Activated CD4-positive, alpha-beta T cell treated with anti-CD3 and anti-CD28 coated beads for 24 hours (primary cell): ENCODE measurements at regions not wholly inside any gene's neighbourhood (a gene's known extent, or its start where the extent isn't known, plus 50 kb on each side); places are given as distances from the start of the nearest gene placed in this dataset.

ENCODE experiments used
- DNase-seq, 2 donors: peaks; one replicate each; pipeline ENCODE4 v3.0.0-alpha.2; 2020; ENCODE audit warnings: low read depth in 2 of 2

DNA sequence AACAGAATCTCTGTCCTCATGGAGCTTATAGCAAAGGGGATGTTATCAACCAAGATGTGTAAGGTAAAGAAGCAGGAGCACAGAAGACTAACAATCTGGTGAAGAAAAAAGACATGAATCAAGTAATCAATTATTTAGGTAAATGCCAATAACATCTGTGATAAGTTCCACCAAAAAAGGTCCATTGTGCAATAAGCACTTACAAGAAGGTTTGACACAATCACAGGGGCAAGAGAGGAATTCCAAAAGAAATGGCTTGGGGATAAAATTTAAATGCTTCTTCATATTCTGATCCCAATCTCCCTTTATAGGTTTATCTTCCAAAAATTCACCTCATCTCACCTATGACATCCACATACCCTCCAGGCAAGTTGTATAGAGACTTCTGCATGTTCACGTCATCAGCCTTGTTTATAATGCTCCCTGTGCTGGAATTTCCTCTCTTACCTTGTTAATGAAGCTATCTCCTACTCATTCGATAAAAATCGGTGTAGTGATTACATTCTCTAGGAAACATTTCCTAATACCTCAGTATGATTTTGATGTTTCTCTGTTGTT, 53.6 kb upstream of the DPT start:
- no peak for DNase-seq

DNA sequence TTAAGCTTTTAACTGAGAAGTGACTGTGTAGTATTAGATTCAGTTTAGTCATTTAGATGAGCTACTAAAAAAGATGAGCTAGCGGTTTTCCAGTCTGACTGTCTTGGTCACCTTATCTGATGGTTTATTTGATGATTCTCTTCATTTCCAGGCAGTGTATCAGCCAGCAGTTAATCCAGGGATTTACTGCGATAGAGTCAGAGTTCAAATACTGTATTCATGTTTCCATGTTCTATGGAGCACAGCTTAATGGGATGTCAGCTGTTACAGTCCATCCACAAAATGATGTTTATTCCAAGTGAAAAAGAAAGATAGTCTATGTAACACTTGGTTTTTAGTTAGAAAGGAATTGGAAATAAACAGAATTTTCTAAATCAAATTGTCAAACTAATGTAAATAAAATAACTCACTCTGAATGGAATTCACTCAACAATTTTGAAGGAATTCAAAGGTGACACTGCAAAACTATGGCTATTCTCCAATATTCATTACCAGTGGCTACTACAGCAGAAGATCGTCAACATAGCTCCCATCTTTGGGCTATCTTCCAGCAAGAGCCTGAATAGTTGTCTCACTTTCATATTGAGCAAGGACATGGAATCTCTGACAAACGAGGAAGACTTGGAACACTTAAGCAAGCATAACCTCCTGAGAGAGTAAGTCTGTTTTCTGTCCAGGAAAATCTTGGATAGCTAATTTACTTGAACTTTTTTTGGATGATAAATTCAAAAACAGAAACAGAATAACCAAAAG, 54.6 kb upstream of the DPT start:
- no peak for DNase-seq

DNA sequence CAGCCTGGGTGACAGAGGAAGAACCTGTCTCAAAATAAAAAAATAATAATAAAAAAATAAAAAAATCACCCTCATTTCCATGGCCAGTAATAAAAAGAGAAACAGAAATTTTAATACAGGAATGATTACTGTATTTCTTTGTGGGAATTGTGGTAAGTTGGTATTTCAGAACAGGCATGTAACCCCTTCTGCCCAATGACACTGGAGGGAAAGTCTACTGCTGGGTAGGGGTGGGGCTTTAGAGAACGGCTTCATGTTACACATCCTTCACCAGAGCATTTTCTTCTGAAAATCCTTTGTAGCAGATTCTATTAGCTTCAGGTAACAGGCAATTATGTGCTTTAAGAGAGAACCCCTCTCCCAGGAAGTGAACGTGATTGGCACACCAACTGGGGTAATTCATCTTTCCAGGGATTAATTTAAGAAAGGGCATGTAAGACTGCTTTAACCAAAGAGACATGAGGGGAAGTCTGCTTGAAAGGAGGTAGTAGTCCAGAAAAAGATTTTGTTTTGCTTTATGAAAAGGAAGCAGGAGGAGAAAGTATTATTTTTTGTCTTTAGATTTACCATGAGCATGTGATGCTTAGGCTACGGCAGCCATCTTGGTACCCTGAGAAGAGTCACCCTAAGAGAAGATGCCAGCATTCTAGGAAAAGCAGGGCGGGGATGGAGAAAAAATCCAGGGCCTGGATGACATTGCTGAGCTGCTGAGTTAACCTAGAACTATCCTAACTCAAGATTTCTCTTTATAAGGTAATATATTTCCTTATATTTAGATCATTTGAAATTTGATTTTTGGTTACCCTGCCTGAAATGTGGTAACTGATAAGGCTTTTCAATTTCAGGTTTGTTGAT, 57.7 kb upstream of the DPT start:
- DNase-seq = no peak

DNA sequence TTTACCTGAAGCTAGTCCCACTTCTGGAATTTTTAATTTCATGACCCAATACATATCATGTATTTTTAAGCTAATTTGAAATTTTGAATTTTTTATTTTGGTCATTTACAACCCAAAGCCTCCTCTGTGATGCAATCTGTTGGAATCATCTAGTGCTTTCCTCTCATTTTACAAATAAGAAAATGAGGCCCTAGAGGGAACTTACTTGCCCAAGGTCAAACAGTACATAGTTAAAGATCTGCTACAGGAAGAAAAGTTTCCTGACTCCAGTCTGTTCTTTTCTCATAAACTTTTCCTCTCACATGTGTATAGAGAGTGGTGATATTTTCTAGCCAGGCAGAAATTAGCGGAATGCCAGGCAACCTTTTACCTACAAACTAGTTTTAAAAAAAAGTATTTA, 59.3 kb upstream of the DPT start:
- DNase-seq = no peak

DNA sequence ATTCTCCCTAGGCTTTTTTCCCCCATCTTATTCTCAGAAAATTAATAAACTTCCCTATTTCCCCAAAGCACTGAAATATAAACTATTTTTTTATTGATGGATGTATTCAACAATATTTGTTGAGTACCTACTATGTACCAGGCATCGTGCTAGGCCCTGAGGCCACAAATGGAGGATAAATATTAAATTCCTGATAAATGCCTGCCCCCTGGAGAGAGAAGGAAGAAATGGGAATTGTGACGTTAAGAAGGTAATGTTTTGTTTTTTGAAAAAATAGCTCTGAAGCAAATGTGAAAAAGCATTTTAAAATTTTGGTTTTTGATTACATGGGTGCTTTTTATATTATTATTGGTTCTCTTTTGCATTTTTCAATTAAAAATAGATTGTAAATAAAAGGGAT, 60.5 kb upstream of the DPT start:
- DNase-seq = no peak

DNA sequence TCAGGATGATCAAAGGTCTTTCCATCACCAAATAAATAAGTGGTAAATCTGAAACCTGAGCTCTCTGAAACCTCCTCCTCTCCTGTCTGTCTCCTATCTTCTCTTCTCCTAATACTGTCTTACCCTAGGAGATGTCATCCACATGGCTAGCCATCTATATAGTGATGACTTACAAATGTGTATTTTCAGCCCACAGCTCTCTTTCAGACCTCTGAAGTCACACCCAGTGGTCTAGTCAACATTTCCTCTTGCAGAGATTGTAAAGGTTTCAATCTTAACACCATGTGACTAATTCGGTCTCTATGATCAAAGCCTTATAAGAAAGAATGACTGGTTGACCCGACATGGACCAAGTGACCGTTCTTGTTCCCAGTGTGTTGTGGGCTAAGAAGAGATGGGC, 63.1 kb upstream of the DPT start:
- DNase-seq = no peak

DNA sequence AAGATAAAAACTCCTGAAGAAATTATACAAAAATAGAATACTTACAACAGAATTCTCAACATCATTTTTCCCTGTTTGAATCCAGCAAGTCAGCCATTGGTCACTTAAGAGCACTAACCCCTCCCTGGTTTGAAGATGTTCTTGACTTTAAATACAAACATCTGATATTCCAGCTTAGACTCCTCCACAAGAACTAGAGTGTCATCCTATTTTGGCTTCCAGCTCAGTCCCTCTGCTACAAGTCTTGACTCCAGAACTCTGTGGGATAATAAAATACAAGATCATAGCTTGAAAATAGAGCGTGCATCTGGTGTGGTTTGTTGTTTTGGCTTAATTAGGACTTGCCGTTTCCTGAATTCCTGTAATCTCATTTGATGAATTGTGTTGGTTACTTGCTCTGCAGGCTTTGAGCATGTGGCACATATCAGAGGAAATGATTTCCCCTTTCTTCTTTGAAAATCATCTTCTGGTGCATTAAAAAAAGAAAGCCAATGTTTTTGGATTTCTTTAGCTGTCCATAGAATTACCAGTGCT, 63.7 kb upstream of the DPT start:
- DNase-seq = no peak

DNA sequence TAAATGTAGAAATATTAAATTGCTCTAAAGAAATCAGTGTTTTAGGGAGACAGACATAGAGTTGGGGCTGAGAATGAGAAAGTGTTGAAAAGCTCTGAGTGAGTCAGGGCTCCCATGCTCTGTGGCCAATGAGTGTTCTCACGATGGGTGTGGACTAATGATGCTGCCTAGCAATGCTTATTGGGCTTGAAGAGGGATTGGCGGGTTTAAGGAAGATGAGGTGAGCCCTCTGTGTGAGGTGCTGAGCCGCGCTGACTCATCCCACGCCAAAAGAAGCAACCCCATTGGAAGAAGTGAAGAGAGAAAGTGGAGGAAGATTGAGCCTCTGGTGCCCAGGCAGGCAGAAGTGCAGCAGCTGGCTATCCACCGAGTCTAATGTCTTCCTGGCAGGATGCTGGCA, 65.1 kb upstream of the DPT start:
- DNase-seq = no peak

DNA sequence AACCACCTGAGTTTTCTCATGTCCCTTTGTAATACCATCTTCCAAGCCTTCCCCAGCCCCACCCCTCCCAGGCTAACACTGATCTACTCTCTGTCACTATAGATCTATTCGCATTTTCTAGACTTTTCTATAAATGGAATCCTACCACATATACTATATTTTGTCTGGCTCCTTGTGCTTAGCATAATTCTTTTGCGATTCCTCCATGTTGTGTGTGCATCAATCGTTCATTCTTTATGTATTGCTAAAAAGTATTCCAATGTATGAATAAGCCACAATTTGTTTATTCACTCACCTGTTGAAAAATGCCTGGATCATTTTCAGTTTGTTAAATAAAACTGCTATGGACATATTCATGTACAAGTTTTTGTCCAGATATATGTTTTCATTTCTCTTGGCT, 66.7 kb upstream of the DPT start:
- DNase-seq = no peak

DNA sequence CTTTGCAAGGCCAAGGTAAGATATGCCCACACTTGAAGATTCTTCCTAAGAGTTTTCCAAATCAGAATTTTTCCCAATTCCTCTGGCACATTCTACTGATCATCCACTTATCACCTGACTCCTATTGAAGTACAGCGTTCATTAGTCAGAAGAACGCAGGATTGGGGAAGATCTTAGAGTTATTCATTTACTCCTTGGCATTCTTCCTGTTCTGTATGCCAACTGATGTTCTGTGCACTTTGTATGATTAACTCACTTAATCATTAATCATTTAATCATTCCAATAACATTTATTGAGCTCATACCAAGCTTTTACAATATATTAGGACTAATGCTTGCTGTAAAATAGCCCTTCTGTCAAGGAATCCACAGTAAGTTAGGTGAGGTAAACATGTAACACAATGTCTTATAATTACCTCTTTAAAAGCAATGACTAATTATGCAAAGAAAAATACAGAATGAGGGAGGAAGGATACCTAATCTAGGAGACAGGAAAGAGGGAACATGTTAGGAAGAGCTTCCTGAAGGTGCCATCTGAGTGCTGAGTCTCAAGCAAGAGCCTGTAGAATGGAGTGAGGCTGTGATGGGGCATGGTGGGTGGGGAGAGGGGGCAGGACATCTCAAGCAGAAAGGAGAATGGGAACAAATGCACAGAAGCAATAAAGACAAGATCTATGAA, 71.1 kb upstream of the DPT start:
- DNase-seq = no peak

DNA sequence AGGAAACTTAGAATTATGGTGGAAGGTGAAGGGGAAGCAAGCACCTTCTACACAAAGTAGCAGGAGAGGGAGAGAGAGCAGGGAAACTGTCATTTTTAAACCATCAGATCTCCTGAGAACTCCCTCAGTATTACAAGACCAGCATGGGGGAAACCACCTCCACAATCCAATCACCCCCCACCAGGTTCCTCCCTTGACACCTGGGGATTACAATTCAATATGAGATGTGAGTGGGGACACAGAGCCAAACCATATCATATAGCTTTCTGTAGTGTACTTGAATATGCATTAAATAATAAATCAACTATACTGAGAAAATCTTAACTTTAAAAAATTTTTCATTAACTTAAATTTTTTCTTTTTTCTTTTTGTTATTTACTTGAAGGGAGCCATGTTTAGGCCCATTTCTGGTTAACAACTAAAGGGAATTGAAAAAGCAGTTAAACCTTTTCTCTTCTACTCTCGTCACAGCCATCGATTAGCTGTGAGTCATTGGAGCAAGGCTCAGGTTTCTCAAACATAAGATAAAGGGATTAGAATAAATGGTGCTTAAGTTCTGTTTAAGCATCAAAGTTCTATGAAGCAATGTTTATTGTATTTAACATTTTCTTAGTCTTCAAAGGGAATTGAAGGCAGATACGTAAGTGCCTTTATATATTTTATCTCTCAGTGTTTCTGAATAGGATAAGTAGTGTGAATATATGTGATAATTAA, 72.2 kb upstream of the DPT start:
- no peak for DNase-seq

DNA sequence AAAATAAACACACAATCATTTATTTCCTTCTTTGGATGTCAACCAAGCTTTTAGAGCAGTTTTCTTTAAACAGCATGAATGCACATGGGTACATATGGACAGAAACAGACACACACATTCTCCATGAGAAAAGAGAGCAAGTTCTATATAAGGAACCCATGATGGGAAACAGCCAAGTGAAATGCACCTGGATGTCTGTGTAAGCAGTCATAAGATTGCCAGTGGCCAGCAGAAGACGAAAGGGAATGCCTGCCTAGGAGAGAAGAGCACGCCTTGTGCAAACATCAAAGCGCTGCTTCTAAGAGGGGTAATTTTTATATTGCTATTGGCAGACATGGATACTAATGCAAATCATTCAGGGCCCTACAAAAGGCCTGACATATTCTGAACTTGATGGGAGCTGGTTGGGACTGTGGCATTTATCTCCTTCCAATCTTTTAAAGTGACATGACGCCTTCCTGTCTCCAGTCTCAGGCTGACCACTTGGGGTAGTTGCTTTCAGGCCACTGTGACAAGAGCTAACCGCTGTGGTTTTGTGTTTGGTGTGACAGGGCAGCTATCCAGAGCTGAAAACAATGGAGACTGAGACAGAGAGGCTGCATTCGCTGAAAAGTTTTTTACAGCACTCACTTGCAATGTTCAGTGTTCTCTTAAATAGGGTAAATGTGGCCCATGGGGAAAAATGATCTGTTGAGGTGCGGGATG, 75.0 kb upstream of the DPT start:
- no peak for DNase-seq

DNA sequence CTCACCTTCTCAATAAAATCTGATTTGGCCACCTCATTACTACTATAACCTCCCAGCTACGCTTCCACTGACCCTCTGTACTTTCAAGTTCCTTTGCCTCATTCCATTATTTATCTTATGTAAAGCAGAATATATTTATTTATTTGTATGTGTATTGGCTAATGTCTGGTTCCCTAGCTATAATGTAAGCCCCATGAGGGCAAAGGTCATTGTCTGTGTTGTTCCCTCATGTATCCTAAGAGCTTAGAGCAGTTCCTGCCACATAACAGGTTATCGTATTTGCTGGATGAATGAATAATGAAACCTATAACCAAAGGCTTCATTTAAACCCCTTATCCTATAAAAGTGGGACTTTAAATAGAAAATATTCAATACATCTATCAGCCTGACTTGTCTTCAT, 77.9 kb upstream of the DPT start:
- no peak for DNase-seq

DNA sequence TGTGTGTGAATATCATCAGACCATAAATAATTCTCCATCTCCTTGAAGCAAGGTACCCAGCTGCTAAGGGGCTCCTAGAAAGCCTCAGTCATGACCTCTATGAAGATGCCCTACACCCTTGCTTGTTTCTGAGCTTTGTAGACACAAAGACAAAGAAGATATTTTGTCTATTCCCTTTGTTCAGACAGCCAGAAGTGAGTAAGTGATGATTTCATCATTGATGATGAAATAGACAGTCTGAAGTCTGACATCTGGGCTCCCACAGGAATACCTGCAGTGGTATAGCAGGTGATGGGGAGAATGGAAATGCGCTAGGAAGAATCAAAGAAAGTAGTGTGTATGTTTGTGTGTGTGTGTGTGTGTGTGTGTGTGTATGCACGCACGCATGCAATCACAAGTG, 82.2 kb upstream of the DPT start:
- no peak for DNase-seq

DNA sequence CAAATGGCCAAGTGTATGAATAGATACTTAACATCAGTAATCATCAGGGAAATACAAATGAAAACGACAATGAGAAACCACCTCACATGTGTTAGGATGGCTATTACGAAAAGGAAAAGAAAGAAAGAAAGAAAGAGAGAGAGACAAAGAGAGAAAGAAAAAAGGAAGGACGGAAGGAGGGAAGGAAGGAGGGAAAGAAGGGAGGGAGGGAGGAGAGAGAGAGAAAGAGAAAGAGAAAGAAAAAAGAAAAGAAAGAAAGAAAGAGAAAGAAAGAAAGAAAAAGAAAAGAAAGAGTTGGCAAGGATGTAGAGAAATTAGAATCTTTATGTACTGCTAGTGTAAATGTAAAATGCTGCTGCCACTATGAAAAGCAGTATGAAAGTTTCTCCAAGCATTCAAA, 90.7 kb upstream of the DPT start:
- no peak for DNase-seq

DNA sequence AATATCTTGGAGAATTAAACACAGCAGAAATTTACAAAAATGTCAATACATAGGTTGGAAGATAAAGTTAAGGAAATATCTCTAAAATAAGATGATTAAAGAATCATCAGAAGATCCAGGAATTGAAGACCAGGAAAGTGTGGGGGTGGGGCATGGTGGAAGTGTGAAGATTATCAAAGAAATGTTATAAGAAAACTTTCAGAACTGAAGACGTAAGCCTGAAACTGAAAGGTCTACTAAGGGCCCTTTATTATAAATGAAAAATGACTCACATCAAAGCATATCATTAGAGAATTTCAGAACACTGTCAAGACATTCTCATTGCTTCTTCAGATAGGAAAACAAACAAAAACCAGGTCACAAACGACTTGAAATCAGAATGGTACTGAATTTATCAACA, 92.4 kb upstream of the DPT start:
- DNase-seq = peak; percentile 2 to 5

DNA sequence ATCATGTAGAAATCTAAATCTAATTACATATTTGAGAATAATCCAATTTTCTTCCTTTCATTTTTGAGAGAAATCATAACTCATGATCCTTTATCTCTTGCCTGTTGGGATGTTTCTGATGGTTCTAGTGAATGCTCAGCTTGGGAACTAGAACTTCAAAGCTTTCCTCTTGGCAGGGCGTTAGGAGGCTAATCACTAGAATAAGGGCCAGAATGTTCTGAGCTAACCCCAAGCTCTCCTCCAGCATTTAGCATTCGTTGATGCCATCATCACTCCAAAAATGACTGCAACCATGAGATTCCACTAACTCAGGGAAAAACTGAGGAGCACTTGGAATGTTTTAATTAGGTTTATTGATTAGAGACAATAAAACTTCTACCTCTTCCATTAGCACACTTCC, 93.9 kb upstream of the DPT start:
- DNase-seq = no peak

DNA sequence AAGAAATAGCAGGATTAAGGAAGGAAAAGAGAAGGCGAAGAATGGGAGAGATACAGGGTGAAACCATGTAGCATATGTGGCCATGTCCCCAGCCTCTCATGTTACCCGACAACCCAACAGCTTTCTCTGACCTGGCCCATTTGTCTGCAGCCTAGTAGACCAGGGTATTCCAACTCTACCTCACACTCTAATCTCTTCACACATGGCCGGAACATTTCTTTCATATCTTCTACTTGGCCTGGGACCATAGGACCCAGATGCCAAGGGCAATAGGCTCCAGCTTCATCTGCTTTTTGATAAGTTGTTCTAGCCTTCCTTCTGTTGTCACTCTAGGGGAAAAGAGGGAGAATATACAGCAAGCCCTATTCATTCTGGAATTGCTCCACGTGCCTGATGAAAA, 95.0 kb upstream of the DPT start:
- no peak for DNase-seq

DNA sequence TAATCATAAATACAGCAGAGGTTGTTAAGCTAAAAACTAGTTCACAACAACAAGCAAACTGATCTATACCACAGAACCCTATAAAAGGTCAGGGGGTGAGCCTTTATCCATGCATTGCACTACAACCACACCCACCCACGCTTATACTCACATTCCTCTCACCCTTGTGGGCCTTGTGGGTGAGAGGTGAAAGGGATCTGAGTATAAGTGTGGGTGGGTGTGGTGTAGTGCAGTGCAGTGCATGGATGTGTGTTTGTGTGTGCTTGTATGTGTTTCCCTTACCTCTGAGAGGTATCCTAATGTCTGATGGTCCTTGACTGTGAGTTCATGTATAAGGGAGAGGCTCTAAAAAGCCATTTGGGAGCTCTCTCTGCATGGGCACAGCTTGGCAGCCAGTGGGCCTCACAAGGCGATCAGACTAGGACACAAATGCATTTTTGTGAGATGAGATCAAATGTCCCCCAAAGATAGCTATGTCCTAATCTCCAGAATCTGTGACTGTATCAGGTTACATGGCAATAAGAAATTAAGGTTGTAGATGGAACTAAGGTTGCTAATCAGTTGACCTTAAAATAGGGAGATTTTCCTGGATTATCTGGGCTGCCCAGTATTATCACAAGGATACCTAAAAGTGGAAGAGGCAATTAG, 95.5 kb upstream of the DPT start:
- no peak for DNase-seq

DNA sequence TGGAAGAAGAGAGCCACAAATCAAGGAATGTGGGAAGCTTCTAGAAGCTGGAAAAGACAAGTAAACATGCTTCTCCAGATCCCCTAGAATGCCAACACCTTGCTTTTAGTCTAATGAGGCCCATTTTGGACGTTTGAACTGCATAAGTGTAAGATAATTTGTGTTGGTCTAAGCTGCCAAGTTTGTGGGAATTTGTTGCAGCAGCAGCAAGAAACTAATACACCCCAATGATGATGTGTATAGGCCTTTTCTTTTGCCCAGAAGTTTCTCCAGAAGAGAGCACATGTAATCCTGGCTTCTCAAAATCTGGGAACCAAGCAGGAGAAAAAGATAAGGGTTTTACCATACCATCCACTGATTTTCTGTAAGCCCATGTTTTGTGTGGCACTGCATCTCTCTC, 96.1 kb upstream of the DPT start:
- DNase-seq = no peak

DNA sequence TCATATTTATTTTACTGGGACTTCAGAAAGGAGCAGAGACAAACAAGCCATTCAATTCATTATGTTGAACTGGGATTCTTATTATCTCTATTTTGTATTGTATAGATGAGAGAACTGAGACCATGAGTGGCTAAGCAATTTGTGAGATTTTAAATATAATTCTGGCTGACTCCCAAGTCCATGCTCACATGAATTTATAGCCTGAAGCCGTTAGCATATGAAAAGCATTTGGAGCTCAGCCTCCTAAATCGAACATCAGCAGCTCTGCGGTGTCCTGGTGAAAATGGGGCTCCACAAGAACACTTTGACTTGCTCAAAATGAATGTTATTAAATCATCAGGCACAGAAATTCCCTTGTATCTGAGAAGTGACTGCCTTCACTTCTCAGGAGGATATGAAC, 96.8 kb upstream of the DPT start:
- no peak for DNase-seq
